ENCODE measurements at regions not wholly inside any gene's neighbourhood (a gene's known extent, or its start where the extent isn't known, plus 50 kb on each side); places are given as distances from the start of the nearest gene placed in this dataset.
"Not testable (repeated sequence)": the region's sequence is repeated elsewhere in the genome, so short reads cannot be mapped to it uniquely, and the experiment has no call there.

GRCh38 chr9:73054091-73054490, 97.6 kb upstream of the ANXA1 start:
- no peak for DNase-seq (ENCODE audit: low spot score)

GRCh38 chr9:73053543-73053942, 98.1 kb upstream of the ANXA1 start:
- DNase-seq (ENCODE audit: low spot score), result no peak

- DNase-seq (ENCODE audit: low spot score), result no peak
These were observed 98.2 kb upstream of the ALDH1A1 start for GRCh38 chr9:73050887-73051550.

GRCh38 chr9:73050065-73050816, 97.4 kb upstream of the ALDH1A1 start:
- DNase-seq (ENCODE audit: low spot score), result no peak

GRCh38 chr9:73049280-73049679, 96.4 kb upstream of the ALDH1A1 start:
- DNase-seq (ENCODE audit: low spot score), result no peak

- DNase-seq (ENCODE audit: low spot score), result no peak
These were observed 93.9 kb upstream of the ALDH1A1 start for GRCh38 chr9:73046769-73047168.

- not testable (repeated sequence) for DNase-seq (ENCODE audit: low spot score)
These were observed 91.9 kb upstream of the ALDH1A1 start for GRCh38 chr9:73044776-73045175.

- no peak for DNase-seq (ENCODE audit: low spot score)
These were observed 89.3 kb upstream of the ALDH1A1 start for GRCh38 chr9:73042155-73042554.

- no peak for DNase-seq (ENCODE audit: low spot score)
These were observed 86.7 kb upstream of the ALDH1A1 start for GRCh38 chr9:73039271-73040263.

- DNase-seq (ENCODE audit: low spot score), result no peak
These were observed 85.8 kb upstream of the ALDH1A1 start for GRCh38 chr9:73038613-73039012.

- no peak for DNase-seq (ENCODE audit: low spot score)
These were observed 85.2 kb upstream of the ALDH1A1 start for GRCh38 chr9:73038089-73038509.

- no peak for DNase-seq (ENCODE audit: low spot score)
These were observed 84.8 kb upstream of the ALDH1A1 start for GRCh38 chr9:73037613-73038012.

- no peak for DNase-seq (ENCODE audit: low spot score)
These were observed 82.1 kb upstream of the ALDH1A1 start for GRCh38 chr9:73034962-73035361.

- DNase-seq (ENCODE audit: low spot score), result no peak
These were observed 78.5 kb upstream of the ALDH1A1 start for GRCh38 chr9:73031350-73031749.

- DNase-seq (ENCODE audit: low spot score), result no peak
These were observed 77.6 kb upstream of the ALDH1A1 start for GRCh38 chr9:73030370-73031030.

GRCh38 chr9:73029346-73029745, 76.5 kb upstream of the ALDH1A1 start:
- no peak for DNase-seq (ENCODE audit: low spot score)

GRCh38 chr9:73026375-73026774, 73.5 kb upstream of the ALDH1A1 start:
- no peak for DNase-seq (ENCODE audit: low spot score)

GRCh38 chr9:73024601-73025034, 71.8 kb upstream of the ALDH1A1 start:
- no peak for DNase-seq (ENCODE audit: low spot score)

GRCh38 chr9:73023025-73023541, 70.2 kb upstream of the ALDH1A1 start:
- peak; percentile 29 for DNase-seq (ENCODE audit: low spot score)

- DNase-seq (ENCODE audit: low spot score), result no peak
These were observed 69.5 kb upstream of the ALDH1A1 start for GRCh38 chr9:73022353-73022752.

GRCh38 chr9:73020877-73021276, 68.0 kb upstream of the ALDH1A1 start:
- DNase-seq (ENCODE audit: low spot score), result no peak

- DNase-seq (ENCODE audit: low spot score), result no peak
These were observed 61.2 kb upstream of the ALDH1A1 start for GRCh38 chr9:73014011-73014410.

All from hematopoietic multipotent progenitor cell treated with erythropoietin and hydrocortisone succinate and interleukin-3 and kit ligand, for 15 days (in vitro differentiated cells).